HL-60 (cell line): ENCODE measurements at regions not wholly inside any gene's neighbourhood (a gene's known extent, or its start where the extent isn't known, plus 50 kb on each side); places are given as distances from the start of the nearest gene placed in this dataset.

Source experiments
- DNase-seq, 2 experiments: peaks; one replicate each; pipeline ENCODE4 v3.0.0-alpha.2; 2010 to 2020; ENCODE audit warnings: low read depth in 1 of 2, low spot score in 1 of 2
- H3K27ac ChIP-seq: fragments of 250-450 bp; sonication (Bioruptor Pico); replicated peaks from 2 replicates; pipeline ENCODE4 v1.5.1; 2020; ENCODE audit warnings: mild to moderate bottlenecking, moderate library complexity
- H3K27me3 ChIP-seq: fragments of 250-450 bp; sonication (Bioruptor Pico); 2 replicates; pipeline ENCODE4 v1.5.1; 2021; ENCODE audit warnings: mild to moderate bottlenecking, moderate library complexity; ENCODE audit not compliant: insufficient read depth, poor library complexity, severe bottlenecking
- H3K4me3 ChIP-seq: replicated peaks from 2 replicates; pipeline ENCODE4 v1.5.1; 2011; ENCODE audit warnings: mild to moderate bottlenecking, control low read depth, low read length; ENCODE audit not compliant: insufficient read depth
- GABPA ChIP-seq: IDR thresholded peaks from 2 replicates; pipeline ENCODE4 v1.6.1; 2012; ENCODE audit warnings: low read depth
- POLR2AphosphoS5 ChIP-seq: IDR thresholded peaks from 2 replicates; pipeline ENCODE4 v1.6.1; 2012; ENCODE audit warnings: low read depth
- SPI1 ChIP-seq: IDR thresholded peaks from 2 replicates; pipeline ENCODE4 v1.6.1; 2012; ENCODE audit warnings: low read depth, mild to moderate bottlenecking, borderline replicate concordance
- TF ChIP-seq, protein P1 (sequence below): IDR thresholded peaks from one replicate; pipeline ENCODE4 v1.5.1; 2011; ENCODE audit warnings: low read length, control low read depth, inconsistent platforms; ENCODE audit not compliant: insufficient read depth
- TF ChIP-seq, protein P2 (sequence below): IDR thresholded peaks from 2 replicates; pipeline ENCODE4 v1.6.1; 2012; ENCODE audit warnings: low read depth; ENCODE audit not compliant: insufficient replicate concordance

DNA sequence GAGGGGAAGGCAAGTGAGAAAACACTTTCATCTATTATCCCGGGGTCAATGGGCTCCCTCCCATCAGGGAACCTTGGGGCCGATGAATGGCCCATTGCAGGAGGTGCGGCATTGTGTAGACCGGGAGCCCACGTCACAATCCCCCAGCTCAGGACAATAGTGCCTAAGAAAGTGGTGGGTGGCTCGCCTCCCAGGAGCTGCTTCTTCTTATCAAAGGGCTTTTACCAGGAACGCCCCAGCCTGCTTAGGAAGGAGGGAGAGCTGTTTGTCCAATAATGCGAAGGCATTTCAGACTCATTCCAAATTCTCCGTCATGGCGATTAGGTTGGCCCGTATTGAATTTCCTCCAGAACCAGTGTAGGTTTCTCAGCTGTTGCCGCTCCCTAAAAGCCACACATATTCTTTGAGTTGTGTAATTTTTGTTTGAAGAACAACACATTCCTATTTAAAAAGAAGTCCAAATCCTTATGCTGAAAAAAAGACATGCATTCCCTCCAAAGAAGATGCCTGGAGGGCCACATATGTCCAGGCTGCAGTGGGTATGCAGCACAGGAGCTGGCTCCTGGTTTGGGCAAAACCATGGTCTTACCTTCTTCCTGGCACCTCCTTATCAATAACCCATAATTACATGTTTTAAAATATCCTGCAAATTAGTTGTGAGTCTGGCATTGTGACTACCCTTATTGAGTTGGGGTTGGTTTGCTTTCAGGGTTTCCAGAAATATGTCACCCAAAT, 264.7 kb downstream of the MYCN start:
- TF ChIP-seq GABPA (no peak), POLR2AphosphoS5 (no peak), SPI1 (no peak)
- TF ChIP-seq, protein P1, sequence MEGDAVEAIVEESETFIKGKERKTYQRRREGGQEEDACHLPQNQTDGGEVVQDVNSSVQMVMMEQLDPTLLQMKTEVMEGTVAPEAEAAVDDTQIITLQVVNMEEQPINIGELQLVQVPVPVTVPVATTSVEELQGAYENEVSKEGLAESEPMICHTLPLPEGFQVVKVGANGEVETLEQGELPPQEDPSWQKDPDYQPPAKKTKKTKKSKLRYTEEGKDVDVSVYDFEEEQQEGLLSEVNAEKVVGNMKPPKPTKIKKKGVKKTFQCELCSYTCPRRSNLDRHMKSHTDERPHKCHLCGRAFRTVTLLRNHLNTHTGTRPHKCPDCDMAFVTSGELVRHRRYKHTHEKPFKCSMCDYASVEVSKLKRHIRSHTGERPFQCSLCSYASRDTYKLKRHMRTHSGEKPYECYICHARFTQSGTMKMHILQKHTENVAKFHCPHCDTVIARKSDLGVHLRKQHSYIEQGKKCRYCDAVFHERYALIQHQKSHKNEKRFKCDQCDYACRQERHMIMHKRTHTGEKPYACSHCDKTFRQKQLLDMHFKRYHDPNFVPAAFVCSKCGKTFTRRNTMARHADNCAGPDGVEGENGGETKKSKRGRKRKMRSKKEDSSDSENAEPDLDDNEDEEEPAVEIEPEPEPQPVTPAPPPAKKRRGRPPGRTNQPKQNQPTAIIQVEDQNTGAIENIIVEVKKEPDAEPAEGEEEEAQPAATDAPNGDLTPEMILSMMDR = no peak
- TF ChIP-seq, protein P2, sequence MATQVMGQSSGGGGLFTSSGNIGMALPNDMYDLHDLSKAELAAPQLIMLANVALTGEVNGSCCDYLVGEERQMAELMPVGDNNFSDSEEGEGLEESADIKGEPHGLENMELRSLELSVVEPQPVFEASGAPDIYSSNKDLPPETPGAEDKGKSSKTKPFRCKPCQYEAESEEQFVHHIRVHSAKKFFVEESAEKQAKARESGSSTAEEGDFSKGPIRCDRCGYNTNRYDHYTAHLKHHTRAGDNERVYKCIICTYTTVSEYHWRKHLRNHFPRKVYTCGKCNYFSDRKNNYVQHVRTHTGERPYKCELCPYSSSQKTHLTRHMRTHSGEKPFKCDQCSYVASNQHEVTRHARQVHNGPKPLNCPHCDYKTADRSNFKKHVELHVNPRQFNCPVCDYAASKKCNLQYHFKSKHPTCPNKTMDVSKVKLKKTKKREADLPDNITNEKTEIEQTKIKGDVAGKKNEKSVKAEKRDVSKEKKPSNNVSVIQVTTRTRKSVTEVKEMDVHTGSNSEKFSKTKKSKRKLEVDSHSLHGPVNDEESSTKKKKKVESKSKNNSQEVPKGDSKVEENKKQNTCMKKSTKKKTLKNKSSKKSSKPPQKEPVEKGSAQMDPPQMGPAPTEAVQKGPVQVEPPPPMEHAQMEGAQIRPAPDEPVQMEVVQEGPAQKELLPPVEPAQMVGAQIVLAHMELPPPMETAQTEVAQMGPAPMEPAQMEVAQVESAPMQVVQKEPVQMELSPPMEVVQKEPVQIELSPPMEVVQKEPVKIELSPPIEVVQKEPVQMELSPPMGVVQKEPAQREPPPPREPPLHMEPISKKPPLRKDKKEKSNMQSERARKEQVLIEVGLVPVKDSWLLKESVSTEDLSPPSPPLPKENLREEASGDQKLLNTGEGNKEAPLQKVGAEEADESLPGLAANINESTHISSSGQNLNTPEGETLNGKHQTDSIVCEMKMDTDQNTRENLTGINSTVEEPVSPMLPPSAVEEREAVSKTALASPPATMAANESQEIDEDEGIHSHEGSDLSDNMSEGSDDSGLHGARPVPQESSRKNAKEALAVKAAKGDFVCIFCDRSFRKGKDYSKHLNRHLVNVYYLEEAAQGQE = no peak
- Histone ChIP-seq H3K4me3 (no peak overlapping the region), H3K27ac (no peak overlapping the region), H3K27me3 (no peaks in the 10 kb centered on the region)
- DNase-seq = no peak

DNA sequence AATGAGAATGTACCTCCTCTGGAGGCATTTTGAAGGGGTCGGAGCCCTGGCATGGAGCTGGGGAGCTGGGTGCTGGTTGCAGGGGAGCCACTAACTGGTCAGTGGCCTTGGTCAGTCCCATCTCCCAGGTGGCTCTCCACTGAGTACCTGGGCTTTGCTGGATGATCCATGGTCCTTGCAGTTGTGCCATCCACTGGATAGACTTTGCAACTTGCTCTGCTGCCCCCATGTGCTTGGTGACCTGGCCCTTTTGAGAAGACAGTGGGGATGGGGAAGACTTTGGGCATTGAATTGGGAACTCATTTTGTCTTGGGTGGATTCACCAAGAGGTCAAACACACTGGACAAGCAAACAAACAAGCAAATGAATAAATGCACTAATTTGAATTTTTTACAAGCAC, 263.9 kb downstream of the MYCN start:
- Histone ChIP-seq H3K4me3 (no peak overlapping the region), H3K27me3 (no peaks in the 10 kb centered on the region), H3K27ac (no peak overlapping the region)
- TF ChIP-seq SPI1 = no peak
- TF ChIP-seq, protein P1 = no peak
- TF ChIP-seq POLR2AphosphoS5 = no peak
- TF ChIP-seq GABPA = no peak
- TF ChIP-seq, protein P2 = no peak
- DNase-seq = no peak

DNA sequence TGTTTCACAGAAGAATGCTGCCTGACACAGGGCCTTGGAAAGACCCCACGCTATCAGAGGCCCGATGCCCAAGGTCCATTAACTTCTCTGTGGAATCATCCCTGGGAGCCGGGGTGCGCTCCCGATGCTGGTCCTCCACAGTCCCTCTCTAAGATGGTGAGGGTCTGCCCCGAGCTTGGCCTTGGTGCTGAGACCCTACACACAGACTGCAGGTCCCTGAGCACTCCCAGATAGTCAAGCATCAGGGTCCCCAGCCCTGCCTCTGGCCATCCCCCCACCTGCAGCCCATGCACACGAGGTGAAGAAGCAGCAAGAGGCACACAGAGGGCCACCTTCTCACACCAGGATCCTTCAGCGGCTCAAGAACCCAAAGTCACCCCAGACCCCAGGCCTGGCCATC, 263.3 kb downstream of the MYCN start:
- TF ChIP-seq SPI1 = no peak
- no peak for TF ChIP-seq POLR2AphosphoS5
- TF ChIP-seq, protein P2 = no peak
- no peak for TF ChIP-seq GABPA
- TF ChIP-seq, protein P1 = no peak
- H3K27ac ChIP-seq = no peak overlapping the region
- no peaks in the 10 kb centered on the region for H3K27me3 ChIP-seq
- no peak for DNase-seq
- H3K4me3 ChIP-seq = no peak overlapping the region
